LNCAP (cell line): ENCODE measurements at regions not wholly inside any gene's neighbourhood (a gene's known extent, or its start where the extent isn't known, plus 50 kb on each side); places are given as distances from the start of the nearest gene placed in this dataset.

Experiments
- CTCF ChIP-seq: fragments of 450-650 bp; IDR thresholded peaks from 2 replicates; pipeline ENCODE4 v1.5.1; 2017; ENCODE audit warnings: mild to moderate bottlenecking

GRCh38 chr9:23380821-23381220 is 445.2 kb downstream of the ELAVL2 start:
- TF ChIP-seq CTCF: no peak

GRCh38 chr9:23382418-23382817 is 443.6 kb downstream of the ELAVL2 start:
- no peak for TF ChIP-seq CTCF

- no peak for TF ChIP-seq CTCF
Measured at GRCh38 chr9:23394189-23394588, 431.9 kb downstream of the ELAVL2 start.

GRCh38 chr9:23408874-23409273 is 417.2 kb downstream of the ELAVL2 start:
- no peak for TF ChIP-seq CTCF

GRCh38 chr9:23412046-23412445 is 414.0 kb downstream of the ELAVL2 start:
- no peak for TF ChIP-seq CTCF

- no peak for TF ChIP-seq CTCF
Measured at GRCh38 chr9:23412458-23412857, 413.6 kb downstream of the ELAVL2 start.

- no peak for TF ChIP-seq CTCF
Measured at GRCh38 chr9:23413541-23413940, 412.5 kb downstream of the ELAVL2 start.

- no peak for TF ChIP-seq CTCF
Measured at GRCh38 chr9:23423999-23424398, 402.0 kb downstream of the ELAVL2 start.
